Effector memory CD4-positive, alpha-beta T cell (primary cell): ENCODE measurements at regions not wholly inside any gene's neighbourhood (a gene's known extent, or its start where the extent isn't known, plus 50 kb on each side); places are given as distances from the start of the nearest gene placed in this dataset.

Source experiments
- DNase-seq, 3 donors: peaks; one replicate each; pipeline ENCODE4 v3.0.0-alpha.2; 2020
- H3K27ac ChIP-seq: 2 replicates; pipeline ENCODE4 v1.7.0; 2013; ENCODE audit warnings: mild to moderate bottlenecking, low read length, moderate library complexity; ENCODE audit not compliant: insufficient read depth, poor library complexity, severe bottlenecking
- H3K27me3 ChIP-seq: replicated peaks from 2 replicates; pipeline ENCODE4 v1.7.0; 2013; ENCODE audit warnings: mild to moderate bottlenecking, low read length; ENCODE audit not compliant: insufficient read depth, control insufficient read depth, poor library complexity, severe bottlenecking
- H3K36me3 ChIP-seq: 2 replicates; pipeline ENCODE4 v1.7.0; 2013; ENCODE audit warnings: mild to moderate bottlenecking, low read length, moderate library complexity; ENCODE audit not compliant: control insufficient read depth, insufficient read depth
- H3K4me1 ChIP-seq: 2 replicates; pipeline ENCODE4 v1.7.0; 2013; ENCODE audit warnings: low read length, mild to moderate bottlenecking; ENCODE audit not compliant: control insufficient read depth, insufficient read depth, poor library complexity, severe bottlenecking
- H3K4me3 ChIP-seq: 2 replicates; pipeline ENCODE4 v1.7.0; 2013; ENCODE audit warnings: low read length, low read depth, mild to moderate bottlenecking; ENCODE audit not compliant: insufficient read depth, poor library complexity, severe bottlenecking
- H3K9me3 ChIP-seq: 2 replicates; pipeline ENCODE4 v1.7.0; 2013; ENCODE audit warnings: mild to moderate bottlenecking, low read length, moderate library complexity; ENCODE audit not compliant: control insufficient read depth

- Histone ChIP-seq H3K36me3 (no peaks in the 10 kb centered on the region), H3K27ac (no peak overlapping the region), H3K27me3 (no peaks in the 10 kb centered on the region), H3K4me1 (no peaks in the 10 kb centered on the region), H3K9me3 (no peaks in the 10 kb centered on the region), H3K4me3 (no peak overlapping the region)
- DNase-seq: no peak
Observed at GRCh38 chrX:15059474-15059873, 186.3 kb downstream of the MOSPD2 start.

DNA sequence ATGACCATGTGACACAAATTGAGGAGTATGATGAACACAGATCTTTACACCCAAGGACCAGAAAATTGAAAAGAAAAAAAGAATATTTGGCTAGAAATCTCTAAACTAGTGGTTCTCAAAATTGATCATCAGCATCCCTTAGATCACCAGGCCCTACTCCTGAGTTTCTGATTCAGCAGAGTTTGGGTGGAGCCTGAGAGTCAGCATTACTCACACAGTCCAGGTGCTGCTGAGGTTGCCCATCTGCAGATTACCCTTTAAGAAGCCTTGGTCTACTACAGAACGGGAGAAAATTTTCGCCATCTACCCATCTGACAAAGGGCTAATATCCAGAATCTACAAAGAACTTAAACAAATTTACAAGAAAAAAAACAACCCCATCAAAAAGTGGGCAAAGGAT lies 182.8 kb downstream of the MOSPD2 start:
- no peaks in the 10 kb centered on the region for H3K27me3 ChIP-seq
- no peak overlapping the region for H3K27ac ChIP-seq
- H3K36me3 ChIP-seq: no peaks in the 10 kb centered on the region
- no peaks in the 10 kb centered on the region for H3K4me1 ChIP-seq
- no peak overlapping the region for H3K4me3 ChIP-seq
- DNase-seq: no peak
- no peaks in the 10 kb centered on the region for H3K9me3 ChIP-seq

DNA sequence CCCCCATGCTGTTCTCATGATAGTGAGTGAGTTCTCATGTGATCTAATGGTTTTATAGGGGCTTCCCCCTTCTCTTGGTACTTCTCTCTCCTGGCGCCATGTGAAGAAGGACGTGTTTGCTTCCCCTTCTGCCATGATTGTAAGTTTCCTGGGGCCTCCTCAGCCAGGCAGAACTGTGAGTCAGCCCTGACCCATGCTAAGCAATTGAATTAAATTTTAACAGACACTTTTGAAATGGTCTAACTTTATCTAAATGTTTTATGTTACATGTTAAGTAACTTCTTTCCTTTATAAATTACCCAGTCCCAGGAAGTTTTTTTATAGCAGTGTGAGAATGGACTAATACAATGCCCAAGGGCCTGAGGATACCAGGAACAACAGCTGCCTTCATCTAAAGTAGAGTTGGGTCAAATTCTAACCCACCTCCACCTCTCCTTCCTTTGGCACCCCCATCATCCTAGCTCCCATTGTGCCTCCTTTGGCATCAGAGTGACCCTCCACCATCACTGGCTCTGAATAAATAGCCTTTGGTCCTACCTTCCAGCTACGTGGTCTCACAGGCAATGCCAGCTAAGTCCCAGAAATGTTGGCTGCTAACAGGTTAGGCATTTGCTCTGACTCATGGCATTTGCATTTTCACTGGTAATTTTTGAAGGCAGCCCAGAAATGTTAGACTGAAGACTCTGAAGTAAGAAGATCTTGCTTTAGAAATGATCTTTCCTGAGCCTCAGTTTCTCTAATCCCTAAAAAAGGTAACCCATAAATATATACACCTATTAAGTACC lies 182.1 kb downstream of the MOSPD2 start:
- DNase-seq: no peak
- no peaks in the 10 kb centered on the region for H3K4me1 ChIP-seq
- no peak overlapping the region for H3K27ac ChIP-seq

GRCh38 chrX:15050395-15050794 lies 177.2 kb downstream of the MOSPD2 start:
- no peak for DNase-seq
- no peaks in the 10 kb centered on the region for H3K9me3 ChIP-seq
- no peaks in the 10 kb centered on the region for H3K4me1 ChIP-seq
- no peaks in the 10 kb centered on the region for H3K27me3 ChIP-seq
- no peak overlapping the region for H3K4me3 ChIP-seq
- no peaks in the 10 kb centered on the region for H3K36me3 ChIP-seq
- H3K27ac ChIP-seq: no peak overlapping the region

More for the DNA sequence above, 182.1 kb downstream of the MOSPD2 start:
- no peaks in the 10 kb centered on the region for H3K36me3 ChIP-seq
- H3K27me3 ChIP-seq: no peaks in the 10 kb centered on the region
- no peak overlapping the region for H3K4me3 ChIP-seq
- no peaks in the 10 kb centered on the region for H3K9me3 ChIP-seq

GRCh38 chrX:15043538-15043937 lies 170.3 kb downstream of the MOSPD2 start:
- Histone ChIP-seq H3K4me3 (no peak overlapping the region), H3K27me3 (no peaks in the 10 kb centered on the region), H3K9me3 (no peaks in the 10 kb centered on the region), H3K27ac (no peak overlapping the region), H3K36me3 (no peaks in the 10 kb centered on the region), H3K4me1 (no peaks in the 10 kb centered on the region)
- DNase-seq: no peak

GRCh38 chrX:15033917-15034316 lies 160.7 kb downstream of the MOSPD2 start:
- no peaks in the 10 kb centered on the region for H3K36me3 ChIP-seq
- no peak for DNase-seq
- H3K9me3 ChIP-seq: no peaks in the 10 kb centered on the region
- no peak overlapping the region for H3K27ac ChIP-seq
- H3K4me1 ChIP-seq: no peaks in the 10 kb centered on the region
- no peaks in the 10 kb centered on the region for H3K27me3 ChIP-seq
- H3K4me3 ChIP-seq: no peak overlapping the region

DNA sequence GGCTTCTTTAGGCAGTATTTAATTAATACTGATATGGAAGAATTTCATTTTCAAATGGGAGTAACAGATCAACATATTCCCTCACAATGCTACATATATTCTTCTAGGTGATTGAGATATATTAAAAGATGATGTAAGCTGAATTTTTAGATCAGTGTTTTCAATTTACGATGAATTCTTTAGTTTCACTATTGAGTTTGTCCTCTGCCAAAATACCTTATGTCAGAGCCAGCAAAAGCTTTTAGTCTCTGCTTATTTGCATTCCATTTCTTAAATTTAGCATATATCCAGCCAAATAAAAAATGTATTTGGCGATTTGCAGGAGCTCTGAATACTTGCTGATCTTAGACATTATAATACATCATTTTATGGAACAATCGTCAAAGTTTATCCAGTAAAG lies 144.3 kb downstream of the MOSPD2 start:
- Histone ChIP-seq H3K9me3 (no peaks in the 10 kb centered on the region), H3K27ac (no peak overlapping the region), H3K36me3 (no peaks in the 10 kb centered on the region), H3K4me1 (no peaks in the 10 kb centered on the region), H3K27me3 (no peaks in the 10 kb centered on the region), H3K4me3 (no peak overlapping the region)
- DNase-seq: no peak

DNA sequence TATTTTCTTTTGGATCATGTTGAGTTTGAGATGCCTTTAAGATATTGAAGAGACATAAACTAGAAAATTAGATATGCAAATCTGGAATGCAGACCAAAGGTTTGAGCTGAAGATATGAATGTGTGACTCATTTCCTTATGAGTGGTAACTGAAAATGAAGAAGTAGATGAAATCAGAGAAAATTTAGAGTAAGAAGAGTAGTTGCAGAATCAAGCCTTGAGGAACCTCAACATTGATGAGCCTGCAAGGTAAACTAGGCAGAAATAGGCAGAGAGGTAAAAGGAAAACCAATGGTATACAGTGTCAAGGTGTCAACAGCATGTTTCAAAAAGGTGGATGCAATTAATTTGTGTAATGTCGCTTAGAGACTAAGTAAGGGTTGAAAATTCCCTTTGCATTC lies 142.8 kb downstream of the MOSPD2 start:
- H3K4me3 ChIP-seq: no peak overlapping the region
- H3K9me3 ChIP-seq: no peaks in the 10 kb centered on the region
- H3K27ac ChIP-seq: no peak overlapping the region
- H3K27me3 ChIP-seq: no peaks in the 10 kb centered on the region
- DNase-seq: no peak
- no peaks in the 10 kb centered on the region for H3K4me1 ChIP-seq
- no peaks in the 10 kb centered on the region for H3K36me3 ChIP-seq

DNA sequence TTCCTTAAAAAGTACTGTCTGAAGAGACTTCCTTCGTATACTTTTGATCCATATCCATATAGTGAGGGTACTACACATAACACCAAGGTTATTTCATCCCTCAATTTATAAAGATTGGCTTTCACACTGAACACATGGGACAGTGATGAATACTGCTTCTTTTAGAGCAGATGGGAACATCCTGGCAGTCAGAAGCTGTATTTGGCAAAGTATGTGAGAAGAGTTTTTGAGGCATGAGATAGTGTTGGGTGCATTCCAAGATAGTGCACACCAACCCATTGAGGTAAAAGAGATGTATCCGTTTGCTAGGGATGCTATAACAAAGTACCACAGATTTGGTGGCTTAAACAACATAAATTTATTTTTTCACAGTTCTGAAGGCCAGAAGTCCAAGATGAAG lies 141.1 kb downstream of the MOSPD2 start:
- H3K9me3 ChIP-seq: no peaks in the 10 kb centered on the region
- H3K27ac ChIP-seq: no peak overlapping the region
- no peaks in the 10 kb centered on the region for H3K36me3 ChIP-seq
- H3K4me3 ChIP-seq: no peak overlapping the region
- H3K4me1 ChIP-seq: no peaks in the 10 kb centered on the region
- DNase-seq: no peak
- H3K27me3 ChIP-seq: no peaks in the 10 kb centered on the region

DNA sequence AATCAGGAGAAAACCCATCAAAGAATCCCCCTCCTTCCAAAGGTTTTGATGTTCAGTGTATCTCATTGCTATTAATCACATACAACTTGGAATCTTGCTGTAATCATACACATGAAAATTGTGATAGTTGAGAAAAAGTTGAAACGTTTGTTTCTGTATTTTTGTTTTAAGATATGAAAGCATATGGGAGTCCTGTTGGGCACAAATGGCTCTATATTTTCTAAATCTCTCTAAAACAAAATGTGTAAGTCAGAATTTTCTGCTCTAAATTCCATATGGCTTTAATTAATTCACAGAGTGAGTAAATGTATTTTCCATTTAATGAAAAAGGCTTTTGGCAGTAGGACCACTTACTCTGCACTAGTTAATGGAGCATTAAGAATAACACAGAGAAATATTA lies 140.2 kb downstream of the MOSPD2 start:
- no peak for DNase-seq
- no peak overlapping the region for H3K27ac ChIP-seq
- H3K36me3 ChIP-seq: no peaks in the 10 kb centered on the region
- no peak overlapping the region for H3K4me3 ChIP-seq
- no peaks in the 10 kb centered on the region for H3K27me3 ChIP-seq
- H3K4me1 ChIP-seq: no peaks in the 10 kb centered on the region
- no peaks in the 10 kb centered on the region for H3K9me3 ChIP-seq
